HG03439 (cell line): ENCODE measurements at regions not wholly inside any gene's neighbourhood (a gene's known extent, or its start where the extent isn't known, plus 50 kb on each side); places are given as distances from the start of the nearest gene placed in this dataset.

Source experiments
- ATAC-seq: cut with Tn5 transposase; IDR thresholded peaks from one replicate; pipeline ENCODE4 v1.9.1; 2021; ENCODE audit warnings: mild to moderate bottlenecking, moderate library complexity; ENCODE audit not compliant: unreplicated experiment

DNA sequence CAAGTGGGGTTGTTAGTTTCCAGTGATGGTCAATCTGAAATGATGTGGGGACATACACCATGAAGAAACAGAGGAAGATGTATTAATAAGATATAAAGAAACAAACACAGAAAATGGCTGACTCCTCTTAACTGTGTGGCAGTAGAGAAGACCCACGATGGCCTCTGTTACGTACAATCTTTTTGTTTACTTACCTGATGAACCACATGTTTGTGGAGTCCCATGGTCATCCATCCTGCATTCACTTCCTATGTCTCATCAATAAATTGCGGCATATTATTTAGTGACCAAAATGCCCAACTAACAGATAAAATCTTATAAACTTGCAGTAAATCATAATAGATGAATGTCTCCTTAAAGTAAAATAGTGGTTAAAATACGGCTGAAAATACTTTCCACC lies 740.1 kb upstream of the LINC00305 start:
- ATAC-seq: no peak

DNA sequence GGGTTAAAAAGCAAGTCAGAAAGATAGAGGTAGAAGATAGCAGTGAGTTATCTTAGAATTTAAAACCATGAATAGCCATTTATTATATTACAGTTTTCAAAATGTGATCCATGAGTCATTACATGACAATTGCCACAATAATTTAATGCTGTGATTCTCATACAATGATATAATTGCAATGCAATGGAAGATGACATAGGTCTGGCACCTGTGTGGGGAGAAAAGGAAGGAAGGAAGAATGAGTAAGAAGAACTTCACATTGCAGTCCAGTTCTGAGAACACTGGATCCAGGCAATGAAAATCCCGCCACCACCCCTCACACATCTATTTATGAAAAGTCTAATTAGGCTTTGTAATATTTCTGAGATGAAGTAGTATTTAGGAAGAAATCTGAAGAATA lies 738.1 kb upstream of the LINC00305 start:
- ATAC-seq: no peak

DNA sequence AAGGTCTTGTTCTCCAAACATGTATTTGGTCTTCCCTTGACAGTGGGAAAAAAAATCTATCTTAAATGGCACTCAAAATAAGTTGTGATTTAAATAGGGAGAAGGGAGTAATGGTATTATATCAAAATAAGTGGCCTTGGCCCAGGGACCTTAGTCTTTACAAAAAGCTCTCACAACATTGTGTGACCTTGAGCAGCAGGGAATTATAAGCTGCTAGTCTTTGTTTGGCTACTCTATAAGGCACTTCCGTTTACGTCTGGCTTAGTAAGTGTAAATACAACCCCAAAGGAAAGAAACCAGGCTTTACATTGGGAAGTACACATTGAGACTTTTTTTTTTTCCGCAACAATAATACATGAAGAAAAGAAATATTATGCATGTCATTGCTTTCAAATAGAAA lies 734.0 kb upstream of the LINC00305 start:
- ATAC-seq: no peak

DNA sequence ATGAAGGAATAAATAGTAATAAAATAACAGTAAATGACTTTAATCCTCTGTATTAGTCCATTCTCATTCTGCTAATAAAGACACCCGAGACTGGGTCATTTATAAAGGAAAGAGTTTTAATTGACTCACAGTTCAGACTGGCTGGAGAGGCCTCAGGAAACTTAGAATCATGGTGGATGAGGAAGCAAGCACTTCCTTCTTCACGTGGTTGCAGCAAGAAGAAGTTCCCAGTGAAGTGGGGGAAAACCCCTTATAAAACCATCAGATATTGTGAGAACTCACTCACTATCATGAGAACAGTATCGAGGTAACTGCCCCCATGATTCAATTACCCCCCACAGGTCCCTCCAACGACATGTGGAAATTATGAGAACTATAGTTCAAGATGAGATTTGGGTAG lies 727.9 kb upstream of the LINC00305 start:
- ATAC-seq: no peak

GRCh38 chr18:64872710-64873458 lies 724.0 kb upstream of the LINC00305 start:
- ATAC-seq: no peak

- ATAC-seq: no peak
Measured at GRCh38 chr18:64854112-64854511, 705.2 kb upstream of the LINC00305 start.

- no peak for ATAC-seq
Measured at GRCh38 chr18:64852281-64852680, 703.4 kb upstream of the LINC00305 start.

GRCh38 chr18:64851726-64852125 lies 702.8 kb upstream of the LINC00305 start:
- no peak for ATAC-seq

DNA sequence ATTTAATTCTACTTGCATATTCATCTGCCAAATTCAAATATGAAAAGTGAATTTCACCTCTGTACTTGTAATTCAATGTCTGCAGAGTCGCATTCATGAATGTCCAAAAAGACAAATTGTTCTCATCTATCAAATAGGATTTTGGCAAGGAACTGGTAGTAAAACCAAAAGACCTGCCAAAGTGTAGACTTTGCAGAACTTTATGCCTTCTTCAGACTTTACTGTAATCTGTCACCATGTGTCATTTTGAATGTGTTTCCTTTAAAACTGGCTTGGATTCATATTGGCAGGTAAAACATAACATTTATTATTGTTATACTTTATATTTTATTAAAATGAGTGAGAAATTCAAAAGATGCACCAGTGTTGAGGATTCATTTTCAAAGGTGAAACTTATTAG lies 701.9 kb upstream of the LINC00305 start:
- no peak for ATAC-seq

- ATAC-seq: no peak
Measured at GRCh38 chr18:64840911-64841701, 692.2 kb upstream of the LINC00305 start.

DNA sequence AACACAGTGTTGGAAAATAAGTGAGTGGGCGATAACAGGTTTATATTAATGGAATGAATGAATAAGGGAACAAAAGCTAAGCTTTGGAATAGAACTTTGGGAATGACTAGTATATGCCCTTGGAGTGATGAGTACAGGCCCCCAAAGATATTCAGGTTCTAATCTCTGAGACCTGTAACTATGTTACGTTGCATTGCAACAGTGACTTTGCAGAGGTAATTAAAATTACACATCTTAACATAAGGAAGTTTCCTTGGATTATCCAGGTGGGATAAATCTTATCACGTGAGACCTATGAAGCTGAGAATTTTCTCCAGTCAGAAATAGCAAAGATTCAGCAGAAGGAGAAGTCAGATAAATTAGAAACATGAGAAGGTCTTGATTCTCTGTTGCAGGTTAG lies 661.5 kb upstream of the LINC00305 start:
- no peak for ATAC-seq

DNA sequence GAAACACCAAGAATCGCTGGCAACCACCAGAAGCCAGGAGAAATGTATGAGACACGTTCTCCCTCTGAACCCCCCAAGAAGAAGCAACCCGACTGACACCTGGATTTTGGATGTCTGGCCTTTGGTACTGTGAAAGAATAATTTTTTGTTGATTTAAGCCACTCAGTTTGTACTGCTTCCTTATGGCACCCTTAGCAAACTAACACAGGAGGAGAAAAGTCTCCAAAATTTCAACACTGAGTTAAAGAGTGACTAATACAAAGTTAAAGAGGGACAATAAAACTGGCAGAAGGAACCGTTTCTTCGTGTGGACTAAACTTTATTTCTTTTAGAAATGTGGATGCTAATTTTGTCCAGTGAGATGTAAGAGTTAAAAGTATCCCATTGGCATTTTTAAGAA lies 660.9 kb upstream of the LINC00305 start:
- no peak for ATAC-seq

DNA sequence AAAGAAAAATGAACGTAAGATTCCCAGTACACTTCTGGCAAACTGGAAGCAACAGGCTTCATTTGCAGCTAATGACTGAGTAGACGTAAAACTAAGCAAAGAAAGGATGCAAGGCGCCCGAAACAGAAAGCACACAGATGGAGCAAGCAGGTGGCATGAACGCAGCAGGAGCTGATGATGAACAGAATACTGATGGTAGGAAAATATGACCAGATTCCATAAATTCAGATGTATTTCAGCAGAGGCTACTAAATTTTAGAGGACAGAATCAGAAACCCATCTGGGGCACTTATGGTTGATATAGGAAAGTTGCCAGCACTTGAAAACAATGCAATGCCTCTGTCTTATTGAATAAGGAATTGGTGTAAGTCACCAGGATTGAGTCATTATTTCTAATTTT lies 658.7 kb upstream of the LINC00305 start:
- ATAC-seq: no peak

DNA sequence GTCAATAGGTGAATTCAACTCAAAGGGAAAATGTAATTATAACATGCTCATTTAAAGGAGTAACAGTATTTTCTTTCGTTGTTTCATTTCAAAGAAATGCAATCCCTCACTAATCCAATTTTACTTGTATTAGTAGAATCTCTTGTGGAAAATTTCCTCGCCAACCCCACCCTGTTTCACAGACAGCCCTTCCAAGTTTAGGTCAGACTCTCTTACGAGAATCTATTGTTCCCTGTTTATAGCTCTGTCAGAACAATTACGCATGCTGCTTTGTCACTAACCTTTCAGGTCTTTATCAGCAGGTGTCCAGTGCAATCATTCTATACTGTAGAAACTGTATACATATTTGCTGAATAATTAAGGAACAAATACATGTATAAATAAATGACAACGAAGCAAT lies 657.8 kb upstream of the LINC00305 start:
- no peak for ATAC-seq

DNA sequence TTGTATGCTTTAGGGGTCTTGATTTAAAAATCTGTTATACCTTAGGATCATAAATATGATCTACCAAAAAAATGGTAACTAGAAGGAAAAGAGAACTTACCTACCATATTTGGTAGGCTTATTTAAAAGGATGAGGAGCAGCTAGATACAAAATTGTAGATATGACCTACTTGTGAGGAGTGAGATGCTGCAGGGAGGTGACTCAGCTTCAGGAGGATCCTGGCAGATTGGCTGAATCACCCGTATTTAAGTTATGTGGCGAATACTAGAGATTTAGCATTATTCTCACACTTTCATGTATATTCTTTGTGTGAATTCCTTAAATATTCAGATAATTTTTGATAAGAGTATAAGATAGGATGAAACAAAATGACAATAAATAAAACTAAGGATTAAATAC lies 657.3 kb upstream of the LINC00305 start:
- ATAC-seq: no peak

DNA sequence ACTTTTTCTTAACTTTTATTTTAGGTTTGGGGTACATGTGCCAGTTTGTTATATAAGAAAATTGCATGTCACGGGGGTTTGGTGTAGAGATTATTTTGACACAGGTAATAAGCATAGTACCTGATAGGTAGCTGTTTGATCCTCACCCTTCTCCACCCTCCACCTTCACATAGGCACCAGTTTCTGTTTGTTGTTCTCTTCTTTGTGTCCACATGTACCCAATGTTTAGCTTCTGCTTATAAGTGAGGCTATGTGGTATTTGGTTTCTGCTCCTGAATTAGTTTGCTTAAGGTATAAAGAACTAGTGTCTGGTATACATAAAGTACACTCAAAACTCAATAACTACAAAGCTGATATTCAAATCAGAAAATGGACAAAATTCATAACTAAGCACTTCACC lies 654.6 kb upstream of the LINC00305 start:
- no peak for ATAC-seq

DNA sequence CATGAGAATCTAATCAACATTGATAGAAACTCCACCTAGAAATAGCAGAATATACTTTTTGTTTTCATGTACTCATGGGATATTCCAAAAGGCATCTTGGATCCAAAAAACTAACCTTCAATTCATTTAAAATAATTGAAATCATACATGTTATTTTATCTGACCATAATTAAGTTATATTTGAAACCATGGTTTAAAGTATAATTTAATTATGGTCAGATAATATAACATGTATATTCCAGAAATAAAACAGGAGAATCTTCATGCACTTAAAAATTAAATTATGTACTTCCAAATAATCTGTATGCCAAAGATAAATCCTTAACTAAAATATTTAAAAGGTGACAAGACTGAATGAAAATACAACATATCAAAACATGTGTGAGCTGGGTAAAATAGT lies 651.3 kb upstream of the LINC00305 start:
- no peak for ATAC-seq

GRCh38 chr18:64799376-64799775 lies 650.5 kb upstream of the LINC00305 start:
- no peak for ATAC-seq

DNA sequence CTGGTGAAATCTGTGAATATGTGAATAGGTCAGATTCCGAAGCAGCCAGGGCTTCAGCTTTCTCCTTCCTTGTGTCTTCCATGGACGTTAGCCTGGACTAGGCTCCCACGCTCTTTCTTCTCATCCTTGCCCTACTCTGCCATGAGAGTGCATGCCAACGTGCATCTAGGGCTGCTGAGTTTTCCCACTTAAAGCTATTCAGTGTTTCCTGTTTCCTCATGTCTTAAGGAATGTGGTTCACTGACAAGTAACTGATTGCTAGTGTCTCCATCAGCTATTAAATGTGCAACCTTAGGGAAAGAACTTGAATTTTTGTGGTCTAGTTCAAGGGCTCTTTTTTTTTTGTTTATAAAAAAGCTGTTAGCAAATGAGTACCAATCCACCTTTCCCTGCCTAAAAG lies 642.3 kb upstream of the LINC00305 start:
- ATAC-seq: no peak

GRCh38 chr18:64785686-64786085 lies 636.8 kb upstream of the LINC00305 start:
- no peak for ATAC-seq

- no peak for ATAC-seq
Measured at GRCh38 chr18:64777556-64777955, 628.7 kb upstream of the LINC00305 start.

- ATAC-seq: no peak
Measured at GRCh38 chr18:64765908-64766307, 617.0 kb upstream of the LINC00305 start.
